ENCODE measurements at regions not wholly inside any gene's neighbourhood (a gene's known extent, or its start where the extent isn't known, plus 50 kb on each side); places are given as distances from the start of the nearest gene placed in this dataset.

GRCh38 chr3:21024563-21024962 lies 726.4 kb downstream of the ZNF385D start:
- TF ChIP-seq CTCF (IDR thresholded peaks at IDR 0.05; ENCODE audit: poor library complexity, severe bottlenecking) (no peak), MXI1 (conservative IDR thresholded peaks at IDR 0.05; ENCODE audit: poor library complexity, severe bottlenecking) (no peak), POLR2AphosphoS5 (IDR thresholded peaks at IDR 0.05) (no peak), TAF1 (IDR thresholded peaks at IDR 0.05; ENCODE audit: low read depth) (no peak)

All from neural cell (in vitro differentiated cells).